ENCODE measurements at regions not wholly inside any gene's neighbourhood (a gene's known extent, or its start where the extent isn't known, plus 50 kb on each side); places are given as distances from the start of the nearest gene placed in this dataset.
"Not testable (repeated sequence)": the region's sequence is repeated elsewhere in the genome, so short reads cannot be mapped to it uniquely, and the experiment has no call there.

DNA sequence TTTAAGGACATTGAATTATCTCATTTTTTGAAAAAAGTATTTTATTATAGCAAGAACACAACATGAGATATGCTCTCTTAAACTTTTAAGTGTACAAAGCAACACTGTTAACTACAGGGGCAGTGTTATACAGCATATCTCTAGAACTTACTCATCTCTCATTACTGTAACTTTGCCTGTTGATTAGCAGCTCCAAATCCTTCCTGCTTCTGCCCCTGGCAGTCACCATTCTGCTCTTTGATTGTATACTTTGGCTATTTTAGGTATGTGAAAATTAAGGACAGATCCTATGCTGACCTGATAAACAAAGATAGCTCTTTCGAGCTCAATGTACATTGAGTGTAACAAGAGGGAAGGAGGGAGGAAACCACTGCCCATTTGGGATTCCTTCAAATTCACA is 1349.8 kb upstream of the GJE1 start:
- DNase-seq, result no peak

DNA sequence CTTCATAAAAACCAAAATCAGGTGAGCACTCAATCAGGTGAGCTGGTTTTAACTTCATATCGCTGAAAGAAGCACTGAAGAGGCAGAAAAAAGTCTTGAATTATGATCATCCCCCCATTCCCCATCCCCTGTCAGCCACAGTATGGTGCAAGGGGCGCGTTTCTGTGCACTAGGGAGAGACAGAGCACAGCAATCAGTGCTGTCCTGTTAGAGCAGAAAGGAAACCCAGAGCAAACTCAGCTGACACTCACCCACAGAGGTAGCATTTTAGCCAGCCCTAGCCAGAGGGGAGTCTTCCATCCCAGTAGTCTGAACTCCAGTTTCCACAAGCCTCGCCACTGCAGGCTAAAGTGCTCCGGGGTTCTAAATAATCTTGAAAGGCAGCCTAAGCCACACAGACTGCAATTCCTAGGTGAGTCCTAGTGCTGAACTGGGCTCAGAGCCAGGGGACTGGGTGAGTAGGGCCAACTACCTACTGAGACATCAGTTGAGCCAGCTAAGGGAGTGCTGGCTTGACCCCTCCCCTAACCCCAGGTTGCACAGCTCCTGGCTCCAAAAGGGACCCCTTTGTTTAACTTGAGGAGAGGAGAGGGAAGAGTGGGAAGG is 1352.6 kb upstream of the GJE1 start:
- no peak for DNase-seq

DNA sequence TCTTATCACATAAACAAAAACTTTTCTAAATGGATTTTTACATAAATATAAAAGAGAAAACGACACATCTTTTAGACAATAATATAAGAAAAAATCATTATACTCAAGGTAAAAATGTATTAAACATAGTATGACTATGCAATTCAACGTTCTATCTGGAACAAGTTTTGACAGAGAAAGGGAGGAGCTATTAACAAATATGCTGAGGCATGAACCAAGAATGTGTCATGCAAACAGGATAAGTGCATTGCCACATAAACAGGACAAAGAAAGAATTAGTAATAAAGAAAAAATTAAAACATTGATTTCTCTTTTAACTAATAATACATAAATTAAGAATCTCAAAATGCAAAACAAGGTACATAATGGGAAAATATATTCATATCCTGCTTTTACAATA is 1353.4 kb upstream of the GJE1 start:
- no peak for DNase-seq

DNA sequence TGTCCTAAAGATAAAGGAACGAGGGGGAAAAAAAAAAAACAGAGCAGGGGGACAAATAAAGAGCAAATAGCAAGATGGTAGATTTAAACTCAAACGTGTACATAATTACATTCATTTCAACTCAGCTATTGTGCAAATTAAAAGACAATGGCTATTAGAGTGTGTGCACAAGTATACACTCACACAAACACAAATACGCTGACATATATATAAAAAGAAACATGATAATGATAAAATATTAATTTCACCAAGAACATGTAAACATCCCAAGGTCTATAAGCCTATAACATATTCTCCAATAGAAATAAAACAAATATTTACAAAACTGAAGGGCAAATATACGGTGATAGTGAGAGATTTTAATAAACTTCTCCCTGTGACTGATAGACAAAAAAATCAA is 1354.9 kb upstream of the GJE1 start:
- DNase-seq, result no peak

DNA sequence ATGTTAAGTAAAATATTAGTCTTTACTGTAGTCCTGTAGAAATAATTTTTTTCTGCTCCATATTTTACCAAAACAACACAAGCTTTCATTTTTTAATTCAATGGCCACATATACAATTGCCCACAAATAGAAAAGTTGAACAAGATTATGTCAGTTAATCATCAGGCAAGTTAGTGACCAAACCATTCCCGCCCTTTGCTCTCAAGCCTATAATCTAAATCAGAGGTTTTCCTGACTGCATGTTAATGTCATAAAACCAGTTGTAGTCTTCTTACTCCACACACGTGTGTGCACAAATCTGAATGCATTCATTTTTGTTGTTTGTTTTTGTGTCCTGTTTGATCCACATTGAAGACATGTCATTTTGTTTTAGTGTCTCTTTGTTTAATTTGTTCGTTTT is 1357.7 kb upstream of the GJE1 start:
- no peak for DNase-seq

DNA sequence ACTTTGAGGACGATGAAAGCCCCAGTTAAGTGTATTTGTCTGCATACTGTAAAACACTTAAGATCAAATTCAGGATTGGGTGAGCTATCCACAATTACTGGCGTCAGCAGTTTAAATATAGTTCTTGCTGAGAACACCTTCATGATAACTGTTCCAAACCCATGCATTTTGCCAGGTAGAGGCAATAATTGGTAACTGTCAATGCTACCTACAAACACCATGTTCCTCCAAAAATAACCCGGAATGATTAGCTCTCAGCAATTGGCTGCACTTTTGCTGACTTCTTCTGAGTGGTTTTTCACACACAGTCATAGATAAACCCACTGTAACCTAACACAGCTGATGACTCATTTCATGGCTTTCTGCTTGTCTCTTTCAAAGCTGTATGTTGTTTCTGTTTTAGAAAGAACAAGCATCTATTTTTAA is 1358.6 kb upstream of the GJE1 start:
- no peak for DNase-seq

DNA sequence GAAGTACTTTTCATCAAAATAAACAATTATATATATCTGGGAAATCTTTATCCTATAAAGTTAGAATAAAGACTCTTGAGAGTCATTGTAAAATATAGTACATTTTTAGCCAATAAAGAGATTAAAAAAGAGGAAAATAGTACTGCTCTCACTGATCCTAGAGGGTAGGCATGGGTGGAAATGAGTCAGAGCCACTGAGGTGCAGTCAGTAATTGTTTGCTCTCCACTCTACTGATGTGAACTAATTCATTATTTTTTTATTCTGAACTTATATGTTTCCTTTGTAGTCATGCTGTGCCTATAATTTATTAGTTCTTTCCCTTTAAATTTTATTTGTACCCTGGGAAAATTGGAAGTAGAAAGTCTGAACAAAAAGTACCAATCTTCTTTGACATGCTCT is 1359.4 kb upstream of the GJE1 start:
- no peak for DNase-seq

DNA sequence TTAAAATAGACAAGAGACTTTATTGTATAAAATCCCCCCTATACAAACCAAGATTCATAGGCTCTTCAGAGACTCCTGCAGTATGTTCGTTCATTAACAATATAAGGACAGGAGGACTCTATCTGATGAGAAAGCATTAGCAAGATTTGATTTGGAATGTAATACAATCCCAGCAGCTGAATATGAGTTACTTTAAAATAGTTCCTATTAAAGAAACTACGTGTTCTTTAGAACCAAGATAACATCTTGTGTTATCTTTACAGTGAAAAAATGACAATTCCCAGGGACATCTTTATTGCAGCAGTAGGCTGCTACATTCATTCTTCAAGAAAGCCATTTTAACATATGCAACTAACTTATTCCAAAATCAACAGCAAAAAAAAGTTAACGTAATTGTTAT is 1360.1 kb upstream of the GJE1 start:
- no peak for DNase-seq

DNA sequence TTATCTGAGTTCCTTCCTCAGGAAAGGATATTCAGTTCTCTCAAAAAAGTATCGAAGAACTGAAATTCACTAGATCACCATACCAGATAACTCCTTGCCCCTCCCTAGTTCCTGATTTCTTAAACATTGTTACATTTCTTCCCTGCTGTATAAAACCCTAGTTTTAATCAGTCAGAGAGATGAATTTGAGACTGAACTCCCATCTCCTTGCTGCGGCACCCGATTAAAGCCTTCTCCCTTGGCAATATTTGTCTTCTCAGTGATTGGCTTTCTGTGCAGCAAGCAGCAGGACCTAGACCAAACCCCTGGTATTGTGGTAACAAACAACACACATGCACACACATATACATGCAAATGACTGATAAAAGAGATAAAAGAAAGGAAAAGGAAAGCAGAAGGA is 1364.6 kb upstream of the GJE1 start:
- DNase-seq, result no peak

DNA sequence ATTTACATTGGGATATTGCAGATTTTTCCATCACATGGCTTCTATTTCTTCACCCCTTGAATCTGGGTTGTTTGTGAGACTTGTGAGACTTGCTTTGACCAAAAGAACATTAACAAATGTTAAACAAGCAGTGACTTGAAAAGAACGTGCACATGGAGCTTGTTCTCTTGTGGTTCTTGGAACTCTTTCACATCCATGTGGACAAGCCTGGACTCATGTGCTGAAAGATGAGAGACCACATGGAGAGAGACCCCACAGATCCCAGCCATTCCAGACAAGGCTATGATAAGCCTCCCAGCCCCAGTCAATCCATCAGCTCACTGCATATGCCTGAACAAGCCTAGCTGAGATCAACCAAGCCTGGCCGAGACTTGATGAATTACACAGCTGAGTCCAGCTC is 1365.7 kb upstream of the GJE1 start:
- no peak for DNase-seq

DNA sequence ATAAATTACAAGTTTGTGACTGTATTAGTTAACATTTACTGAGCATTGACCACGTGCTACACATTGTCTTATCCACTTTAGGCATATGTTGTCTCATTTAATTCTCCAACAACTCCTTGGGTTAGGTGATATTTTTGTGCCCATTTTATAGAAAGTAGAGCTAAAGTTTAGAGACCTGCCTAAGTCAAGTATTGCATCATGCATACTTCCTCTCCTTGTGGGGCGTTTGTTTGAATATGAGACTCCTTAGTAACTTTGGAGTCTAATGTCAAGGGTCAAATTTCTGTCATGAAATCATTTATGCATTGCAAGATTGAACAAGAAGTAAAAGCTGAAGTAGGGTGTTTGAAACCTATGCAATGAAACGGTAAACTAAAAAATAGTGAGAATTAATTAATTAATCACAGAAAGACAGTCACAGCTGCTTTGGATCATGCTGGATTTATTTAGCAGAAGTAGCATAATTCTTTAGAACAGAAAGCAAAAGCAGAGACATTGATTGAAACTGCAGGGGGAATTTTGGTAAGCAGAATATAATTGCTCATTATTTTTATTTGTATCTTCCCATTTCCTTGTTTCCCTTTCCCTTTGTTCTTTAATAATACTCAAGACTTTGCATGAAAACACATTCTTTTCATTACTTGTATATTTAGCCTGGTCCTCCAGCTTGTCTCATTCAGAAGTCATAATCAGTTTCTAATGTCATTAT is 1374.4 kb upstream of the GJE1 start:
- no peak for DNase-seq

DNA sequence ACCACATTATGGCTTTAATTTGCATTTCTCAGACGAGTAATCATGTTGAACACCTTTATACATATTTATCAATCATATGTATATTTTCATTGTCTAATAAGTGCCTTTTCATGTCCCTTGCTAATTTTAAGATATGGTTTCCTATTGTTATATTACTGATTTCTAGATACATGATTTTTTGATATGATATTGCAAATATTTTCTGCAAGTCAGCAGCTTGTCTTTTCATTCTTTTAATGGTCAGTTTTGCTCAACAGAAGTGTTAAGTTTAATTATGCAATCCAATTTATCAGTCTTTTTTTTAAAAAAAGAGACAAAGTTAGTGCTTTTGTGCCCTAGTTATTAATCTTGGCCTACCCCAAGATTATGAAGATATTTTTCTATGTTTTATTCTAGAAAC is 1377.8 kb upstream of the CITED2 start:
- no peak for DNase-seq

DNA sequence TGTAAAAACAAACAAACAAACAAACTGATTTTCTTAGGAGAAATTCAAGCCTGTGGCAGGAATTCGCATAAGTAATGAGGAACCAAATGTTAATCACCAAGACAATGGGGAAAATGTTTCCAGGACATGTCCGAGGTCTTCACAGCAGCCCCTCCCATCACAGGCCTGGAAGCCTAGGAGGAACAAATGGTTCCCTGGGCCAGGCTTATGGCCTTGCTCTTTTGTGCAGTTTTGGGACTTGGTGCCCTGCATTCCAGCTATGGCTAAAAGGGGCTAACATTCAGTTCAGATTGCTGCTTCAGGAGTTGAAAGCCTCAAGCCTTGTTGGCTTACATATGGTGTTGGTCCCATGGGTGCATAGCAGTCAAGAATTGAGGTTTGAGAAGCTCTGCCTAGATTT is 1372.7 kb upstream of the CITED2 start:
- no peak for DNase-seq

DNA sequence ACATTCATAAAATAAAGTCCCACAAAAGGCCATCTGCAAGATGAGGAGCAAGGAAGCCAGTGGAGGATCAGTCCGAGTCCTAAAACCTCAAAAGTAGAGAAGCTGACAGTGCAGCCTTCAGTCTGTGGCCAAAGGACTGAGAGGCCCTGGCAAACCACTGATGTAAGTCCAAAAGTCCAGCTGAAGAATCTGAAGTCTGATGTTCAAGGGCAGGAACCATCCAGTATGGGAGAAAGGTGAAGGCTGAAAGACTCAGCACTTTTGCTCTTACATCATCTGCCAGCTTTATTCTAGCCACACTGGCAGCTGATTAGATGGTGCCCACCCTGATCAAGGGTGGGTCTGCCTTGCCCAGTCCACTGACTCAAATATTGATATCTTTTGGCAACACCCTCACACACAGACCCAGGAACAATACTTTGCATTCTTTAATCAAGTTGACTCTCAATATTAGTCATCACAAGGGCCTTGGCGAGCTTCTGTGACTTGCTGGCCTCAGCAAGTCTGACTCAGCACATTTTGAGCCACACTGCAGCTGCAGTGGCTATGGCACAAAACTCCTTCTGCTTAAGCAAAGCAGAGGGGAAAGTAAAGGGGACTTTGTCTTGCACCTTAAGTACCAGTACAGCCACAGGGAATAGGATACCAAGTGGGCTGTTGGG is 1370.3 kb upstream of the CITED2 start:
- no peak for DNase-seq

DNA sequence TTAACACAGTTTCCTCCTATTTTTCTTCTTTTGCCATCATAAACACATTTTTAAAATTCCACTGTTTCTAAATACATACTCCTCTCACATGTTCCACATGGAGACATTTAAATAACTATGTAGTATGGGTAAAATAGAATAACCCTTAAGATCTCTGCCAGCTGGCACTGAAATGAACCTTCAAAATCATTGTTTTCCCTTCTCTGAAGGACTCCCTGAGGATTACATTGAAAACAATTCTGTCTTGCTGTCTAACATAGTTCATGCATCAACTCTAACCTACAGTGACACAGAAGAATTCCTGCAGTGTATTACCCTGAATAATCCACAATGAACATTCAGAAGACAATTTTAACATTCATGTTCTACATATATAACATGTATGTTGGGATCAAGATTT is 1361.8 kb upstream of the CITED2 start:
- no peak for DNase-seq

DNA sequence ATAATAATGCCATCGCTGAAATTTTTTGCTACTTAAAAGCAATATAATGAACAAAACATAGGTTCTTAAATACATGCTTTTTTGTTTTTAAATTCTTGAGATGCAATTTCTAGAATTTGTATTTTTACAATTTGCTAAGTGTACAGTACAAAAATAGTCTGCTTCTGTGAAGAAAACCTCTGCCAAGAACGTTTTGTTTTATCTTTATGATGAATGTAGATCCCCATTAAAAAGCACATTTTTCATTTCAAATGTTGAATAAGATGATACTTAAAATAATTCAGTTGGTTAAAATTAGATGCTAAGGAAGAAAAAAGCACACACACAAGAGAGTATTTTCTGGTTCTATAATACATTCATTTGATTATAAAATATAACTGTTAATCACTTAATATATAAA is 1358.5 kb upstream of the CITED2 start:
- no peak for DNase-seq

DNA sequence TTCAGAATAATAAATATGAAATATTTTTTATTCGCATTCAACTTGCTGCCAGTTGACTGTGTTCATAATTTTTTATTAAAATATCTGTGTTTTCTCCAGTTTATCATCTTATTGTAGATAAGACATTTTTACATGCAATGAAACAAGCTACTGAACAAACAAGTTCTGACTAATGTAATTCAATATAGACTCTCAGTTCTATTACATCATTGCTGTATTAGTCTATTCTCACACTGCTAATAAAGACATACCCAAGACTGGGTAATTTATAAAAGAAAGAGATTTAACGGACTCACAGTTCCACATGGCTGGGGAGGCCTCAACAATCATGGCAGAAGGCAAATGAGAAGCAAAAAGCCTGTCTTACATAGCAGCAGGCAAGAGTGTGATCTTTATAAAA is 1357.7 kb upstream of the CITED2 start:
- no peak for DNase-seq

DNA sequence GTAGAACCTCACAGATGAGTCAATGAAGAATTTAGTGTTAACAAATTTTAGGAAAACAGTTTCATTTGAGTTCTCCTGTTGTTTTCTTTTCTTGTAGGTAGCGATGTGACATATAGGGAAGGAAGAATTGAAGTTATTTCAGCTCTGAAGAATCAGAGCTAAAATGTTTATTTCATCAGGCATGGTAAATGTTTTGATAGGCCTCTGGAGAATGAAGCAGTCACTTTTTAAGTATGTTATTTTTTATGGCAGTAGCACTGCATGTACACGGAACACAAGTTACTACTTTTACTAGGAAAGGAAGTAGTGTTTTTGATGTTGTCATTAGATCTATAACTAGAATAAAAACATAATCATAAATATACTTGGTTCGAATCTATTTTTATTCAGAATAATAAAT is 1357.3 kb upstream of the CITED2 start:
- no peak for DNase-seq

DNA sequence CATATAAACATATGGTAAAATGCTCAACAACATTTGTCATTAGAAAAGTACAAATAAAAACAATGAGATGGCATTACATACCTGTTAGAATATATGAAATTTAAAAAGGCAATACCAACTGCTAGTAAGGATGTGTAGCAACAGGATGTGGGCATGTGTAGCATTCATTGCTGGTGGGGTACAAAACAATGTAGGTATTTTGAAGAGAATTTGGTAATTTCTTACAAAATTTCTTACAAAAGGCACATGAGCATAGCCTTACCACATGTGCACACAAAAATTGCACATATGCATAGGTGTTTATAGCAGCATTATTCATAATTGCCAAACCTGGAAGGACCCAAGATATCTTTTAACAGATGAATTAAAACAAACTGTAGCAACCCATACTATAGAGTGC is 1355.1 kb upstream of the CITED2 start:
- DNase-seq, result no peak

DNA sequence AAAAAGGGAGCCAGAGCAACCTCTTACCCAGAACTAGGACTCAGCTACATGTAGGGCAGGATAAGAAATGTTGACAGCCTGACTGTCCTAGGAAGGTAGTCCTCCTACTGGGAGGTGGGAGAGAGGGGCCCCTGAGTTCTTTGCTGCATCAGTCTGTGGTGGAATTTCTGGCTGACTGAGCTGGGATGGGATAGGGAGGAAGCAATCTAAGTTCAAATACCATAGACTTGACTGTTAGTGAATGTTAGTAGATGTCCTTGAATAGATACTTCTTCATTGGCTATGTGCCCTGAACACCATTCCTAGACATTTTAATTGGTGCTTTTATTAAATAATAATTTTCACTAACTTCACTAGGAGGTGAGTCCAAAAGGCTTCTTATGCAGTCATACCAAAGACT is 1343.6 kb upstream of the CITED2 start:
- no peak for DNase-seq

DNA sequence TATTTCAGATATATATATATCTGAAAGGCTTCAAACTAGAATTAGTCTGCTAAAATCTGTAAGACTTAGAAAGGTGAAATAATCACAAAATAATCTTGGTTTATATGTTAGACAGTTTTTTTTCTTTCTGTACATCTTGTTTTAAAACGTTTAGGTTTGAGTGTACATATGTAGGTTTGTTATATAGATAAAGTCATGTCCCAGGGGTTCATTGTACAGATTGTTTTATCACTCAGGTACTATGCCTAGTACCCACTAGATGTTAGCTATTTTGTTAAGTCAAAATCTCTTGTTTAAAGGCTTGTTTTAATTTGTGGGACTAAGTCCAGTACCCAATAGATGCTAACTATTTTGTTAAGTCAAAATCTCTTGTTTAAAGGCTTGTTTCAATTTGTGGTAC is 1339.0 kb upstream of the CITED2 start:
- DNase-seq, result no peak

DNA sequence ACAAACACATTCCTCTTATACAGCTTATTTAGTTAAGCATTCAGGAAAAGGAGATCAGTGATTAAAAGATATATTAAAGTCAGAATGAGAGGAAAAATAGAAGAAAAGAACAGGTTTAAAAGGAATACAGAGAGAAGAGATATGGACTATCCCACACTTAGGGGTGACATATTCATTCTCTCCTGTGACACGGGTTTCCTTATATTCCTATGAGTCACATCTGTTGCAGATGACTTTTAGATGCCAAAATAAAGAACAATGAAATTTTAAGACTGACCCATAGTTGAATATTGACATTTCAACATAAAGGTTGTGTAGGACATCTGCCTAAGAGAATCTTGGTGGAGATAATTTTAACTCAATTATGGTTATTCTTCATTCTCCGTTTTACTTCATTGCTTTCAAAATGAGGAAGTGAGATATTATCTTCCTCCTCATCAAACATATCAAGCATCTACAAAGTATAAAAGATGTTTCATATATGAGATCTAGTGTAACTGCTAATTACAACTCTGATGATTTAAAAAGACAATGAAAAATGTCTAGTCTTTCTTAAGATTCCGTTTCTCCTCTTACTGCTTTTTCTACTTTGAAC is 1336.7 kb upstream of the CITED2 start:
- no peak for DNase-seq

DNA sequence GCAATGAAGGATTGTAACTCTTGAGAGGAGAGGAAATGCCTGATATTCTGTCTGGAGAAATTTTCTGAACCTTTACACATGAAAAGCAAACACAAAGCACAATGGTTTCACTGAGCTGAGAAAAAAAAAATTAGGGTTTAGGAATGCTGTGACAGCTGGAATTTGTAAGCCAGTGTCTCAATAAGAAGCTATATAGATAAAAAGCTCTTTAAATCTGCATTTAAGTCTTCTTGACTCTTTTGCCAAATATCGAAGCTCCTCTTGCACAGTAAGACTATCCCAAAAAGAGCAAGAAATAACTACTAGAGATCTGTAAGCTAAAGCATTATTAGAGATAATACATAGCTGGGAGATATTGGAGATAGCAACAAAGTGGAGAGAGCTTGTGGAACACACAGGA is 1334.0 kb upstream of the CITED2 start:
- DNase-seq, result no peak

DNA sequence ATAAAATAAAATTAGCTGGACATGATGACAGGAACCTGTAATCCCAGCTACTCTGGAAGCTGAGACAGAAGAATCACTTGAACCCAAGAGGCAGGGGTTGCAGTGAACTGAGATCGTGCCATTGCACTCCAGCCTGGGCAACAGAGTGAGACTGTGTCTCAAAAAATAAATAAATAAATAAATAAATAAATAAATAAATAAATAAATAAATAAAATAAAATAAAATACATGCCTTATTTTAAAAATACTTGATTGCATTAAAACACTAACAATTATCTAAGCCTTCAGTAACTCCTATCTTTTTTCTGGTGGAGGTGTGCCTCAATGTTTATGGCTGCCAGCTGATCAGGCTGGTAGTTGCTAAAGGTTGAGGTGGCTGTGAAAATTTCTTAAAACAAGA is 1329.6 kb upstream of the CITED2 start:
- not testable (repeated sequence) for DNase-seq

All from SIG-M5 (cell line).